GM12875 (cell line): ENCODE measurements at regions not wholly inside any gene's neighbourhood (a gene's known extent, or its start where the extent isn't known, plus 50 kb on each side); places are given as distances from the start of the nearest gene placed in this dataset.

Experiments
- H3K4me3 ChIP-seq: one replicate; pipeline ENCODE4 v1.5.1; 2011; ENCODE audit warnings: low read depth, low read length, control low read depth
- CTCF ChIP-seq: IDR thresholded peaks from 2 replicates; pipeline ENCODE4 v1.5.1; 2011; ENCODE audit warnings: low read depth, mild to moderate bottlenecking, control low read depth, inconsistent platforms, low read length, moderate library complexity, borderline replicate concordance; ENCODE audit not compliant: insufficient read depth

- no peak for TF ChIP-seq CTCF
- H3K4me3 ChIP-seq = no peak overlapping the region
Measured at GRCh38 chrX:42437211-42437610, 340.8 kb downstream of the PPP1R2C start.

- no peak for TF ChIP-seq CTCF
Measured at GRCh38 chrX:42434458-42435166, 343.4 kb downstream of the PPP1R2C start.

GRCh38 chrX:42432552-42432951 lies 345.4 kb downstream of the PPP1R2C start:
- no peak overlapping the region for H3K4me3 ChIP-seq
- no peak for TF ChIP-seq CTCF

More at GRCh38 chrX:42434458-42435166, 343.4 kb downstream of the PPP1R2C start:
- no peak overlapping the region for H3K4me3 ChIP-seq

- H3K4me3 ChIP-seq = no peak overlapping the region
- no peak for TF ChIP-seq CTCF
Measured at GRCh38 chrX:42422961-42423360, 355.0 kb downstream of the PPP1R2C start.

DNA sequence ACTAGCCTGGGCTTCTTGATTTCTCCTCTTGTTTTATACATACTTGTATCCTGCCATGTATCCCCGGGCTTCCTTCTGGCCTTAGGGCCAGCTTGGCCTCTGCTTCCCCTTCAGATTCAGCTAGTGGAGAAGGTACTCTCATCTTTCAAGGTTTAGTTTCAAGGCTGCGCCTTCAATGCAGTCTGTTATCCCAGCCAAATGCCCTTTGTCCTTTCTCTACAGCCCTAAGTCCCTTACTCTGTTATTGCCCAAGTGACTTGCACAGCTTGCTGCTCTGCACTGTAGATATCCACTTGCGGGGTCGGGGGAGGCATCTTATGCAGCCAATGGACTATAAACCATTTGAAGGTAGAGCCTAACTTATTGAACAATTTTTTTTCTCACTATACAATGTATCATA lies 357.5 kb downstream of the PPP1R2C start:
- TF ChIP-seq CTCF = no peak
- H3K4me3 ChIP-seq = no peak overlapping the region

- H3K4me3 ChIP-seq = no peak overlapping the region
- no peak for TF ChIP-seq CTCF
Measured at GRCh38 chrX:42415636-42416035, 362.3 kb downstream of the PPP1R2C start.

- TF ChIP-seq CTCF = no peak
- no peak overlapping the region for H3K4me3 ChIP-seq
Measured at GRCh38 chrX:42414057-42414456, 363.9 kb downstream of the PPP1R2C start.
